Spleen (tissue), 11 donors: ENCODE measurements at regions not wholly inside any gene's neighbourhood (a gene's known extent, or its start where the extent isn't known, plus 50 kb on each side); places are given as distances from the start of the nearest gene placed in this dataset.

Source experiments
- DNase-seq: peaks from one replicate; pipeline ENCODE4 v3.0.0-alpha.2; 2020
- H3K27ac ChIP-seq, 8 donors: fragments of 200-600 bp; sonication (generic) in 7 of 8; 1 replicate in 4 of 8; 2 replicates in 4 of 8; pipeline versions ENCODE4 v1.5.0 to v1.8.0; 2016 to 2021; ENCODE audit warnings: inconsistent platforms in 4 of 8, mild to moderate bottlenecking in 4 of 8, moderate library complexity in 1 of 8
- H3K27me3 ChIP-seq, 7 donors: fragments of 200-600 bp; sonication (generic) in 6 of 7; replicated peaks in 1 of 7; 1 replicate in 4 of 7; 2 replicates in 3 of 7; pipeline versions ENCODE4 v1.5.0 to v1.8.0; 2016 to 2021; ENCODE audit warnings: inconsistent platforms in 3 of 7, mild to moderate bottlenecking in 1 of 7
- H3K36me3 ChIP-seq, 6 donors: fragments of 200-600 bp; sonication (generic) in 5 of 6; 1 replicate in 4 of 6; 2 replicates in 2 of 6; pipeline versions ENCODE4 v1.5.0 to v1.8.0; 2016 to 2021; ENCODE audit warnings: inconsistent platforms in 2 of 6
- H3K4me1 ChIP-seq, 6 donors: fragments of 200-600 bp; sonication (generic) in 5 of 6; 1 replicate in 3 of 6; 2 replicates in 3 of 6; pipeline versions ENCODE4 v1.5.0 to v1.8.0; 2016 to 2021; ENCODE audit warnings: inconsistent platforms in 3 of 6
- H3K4me3 ChIP-seq, 8 donors: fragments of 200-600 bp; sonication (generic) in 7 of 8; 1 replicate in 4 of 8; 2 replicates in 4 of 8; pipeline versions ENCODE4 v1.5.0 to v1.8.0; 2016 to 2021; ENCODE audit warnings: inconsistent platforms in 4 of 8, mild to moderate bottlenecking in 4 of 8, moderate library complexity in 2 of 8
- H3K9me3 ChIP-seq, 8 donors: fragments of 200-600 bp; sonication (generic) in 7 of 8; 1 replicate in 4 of 8; 2 replicates in 4 of 8; pipeline versions ENCODE4 v1.5.0 to v1.8.0; 2016 to 2021; ENCODE audit warnings: inconsistent platforms in 4 of 8
- POLR2A ChIP-seq, 3 donors: fragments of 450-650 bp; IDR thresholded peaks; one replicate each; pipeline ENCODE4 v1.5.1; 2017; ENCODE audit warnings: antibody characterized with exemption in 3 of 3, mild to moderate bottlenecking in 1 of 3
- POLR2AphosphoS5 ChIP-seq, 3 donors: sonication (generic); formaldehyde crosslinking; IDR thresholded peaks; one replicate each; pipeline ENCODE4 v1.5.1; 2017; ENCODE audit warnings: antibody characterized with exemption in 3 of 3
- WGBS, 5 donors: extraction: QIAGEN DNeasy Blood & Tissue Kit in 3 of 5; methylation state at CpG; one replicate each; pipeline versions ENCODE4 v1.1.5 to v1.1.7; 2013 to 2018; 5-methylcytosine and 5-hydroxymethylcytosine counted together
- intact Hi-C: fragments of 100-400 bp; cut with DNase I; formaldehyde crosslinking; loops from one replicate; pipeline ENCODE4 v1.15.0; 2023; ENCODE audit warnings: low total_unique reads
- TF ChIP-seq, protein P1 (sequence below), 11 experiments: fragments of 200-600 bp in 7 of 11; fragments of 450-650 bp in 4 of 11; sonication (generic) in 4 of 11; IDR thresholded peaks in 8 of 11; conservative IDR thresholded peaks in 3 of 11; 1 replicate in 7 of 11; 2 replicates in 4 of 11; pipeline versions ENCODE4 v1.4.0 to v1.8.0; 2016 to 2021; ENCODE audit warnings: antibody characterized with exemption in 11 of 11, inconsistent platforms in 4 of 11, mild to moderate bottlenecking in 1 of 11
- donor health status: healthy with polysubstance abuse.
- donor health status: DM: no; HTN: no; CAD: no; lungs with moderate emphysema.
- donor health status: DM: no; HTN: no; CAD: no.
- donor health status: Bipolar disorder and iron deficiency.
- donor health status: healthy.
- donor health status: DM: no; HTN: no; CAD: no.
- donor health status: DM: yes; HTN: yes; CAD: no.

DNA sequence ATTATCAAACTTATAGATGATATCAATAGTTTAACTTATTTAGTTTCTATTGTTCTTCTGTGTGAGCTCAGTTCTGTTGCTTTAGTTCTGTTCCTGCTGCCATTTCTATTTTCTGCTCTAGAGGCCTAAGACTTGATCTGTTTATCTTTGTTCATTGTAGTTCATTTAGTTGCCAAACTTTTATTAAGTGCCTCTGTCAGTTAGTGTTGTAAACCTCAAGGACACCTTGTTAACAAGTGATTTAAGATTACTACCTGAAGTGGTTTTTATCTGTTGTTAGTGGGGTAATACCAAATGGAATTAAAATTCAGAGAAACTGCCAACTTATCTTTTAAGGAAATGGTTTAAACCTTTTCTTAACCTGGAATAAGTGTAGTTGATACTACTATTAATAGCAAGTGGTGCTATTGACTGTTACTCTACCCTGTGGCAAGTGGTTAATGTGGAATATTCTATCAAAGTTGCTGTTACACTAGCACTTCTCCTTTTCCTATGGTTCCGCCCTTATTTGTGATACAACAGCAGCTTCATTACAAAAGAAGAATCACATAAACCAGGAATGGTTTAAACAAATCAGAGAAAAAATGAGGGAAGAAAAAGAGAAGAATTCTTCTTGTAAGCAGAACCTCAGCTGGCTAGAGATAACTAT is 500.6 kb upstream of the GOLIM4 start:
- Histone ChIP-seq H3K27ac (no peak overlapping the region), H3K4me3 (no peak overlapping the region), H3K9me3 (no peaks in the 10 kb centered on the region), H3K4me1 (no peaks in the 10 kb centered on the region), H3K27me3 (no peaks in the 10 kb centered on the region), H3K36me3 (no peaks in the 10 kb centered on the region)
- intact Hi-C loops = no loop called here
- WGBS, 5 donors = 29 to 56% (median 45%) methylated on average over 1 of the region's 1 CpG
- no peak for DNase-seq
- TF ChIP-seq POLR2A (IDR thresholded peaks at IDR 0.05) (no peak), POLR2AphosphoS5 (IDR thresholded peaks at IDR 0.05) (no peak)
- TF ChIP-seq, protein P1, sequence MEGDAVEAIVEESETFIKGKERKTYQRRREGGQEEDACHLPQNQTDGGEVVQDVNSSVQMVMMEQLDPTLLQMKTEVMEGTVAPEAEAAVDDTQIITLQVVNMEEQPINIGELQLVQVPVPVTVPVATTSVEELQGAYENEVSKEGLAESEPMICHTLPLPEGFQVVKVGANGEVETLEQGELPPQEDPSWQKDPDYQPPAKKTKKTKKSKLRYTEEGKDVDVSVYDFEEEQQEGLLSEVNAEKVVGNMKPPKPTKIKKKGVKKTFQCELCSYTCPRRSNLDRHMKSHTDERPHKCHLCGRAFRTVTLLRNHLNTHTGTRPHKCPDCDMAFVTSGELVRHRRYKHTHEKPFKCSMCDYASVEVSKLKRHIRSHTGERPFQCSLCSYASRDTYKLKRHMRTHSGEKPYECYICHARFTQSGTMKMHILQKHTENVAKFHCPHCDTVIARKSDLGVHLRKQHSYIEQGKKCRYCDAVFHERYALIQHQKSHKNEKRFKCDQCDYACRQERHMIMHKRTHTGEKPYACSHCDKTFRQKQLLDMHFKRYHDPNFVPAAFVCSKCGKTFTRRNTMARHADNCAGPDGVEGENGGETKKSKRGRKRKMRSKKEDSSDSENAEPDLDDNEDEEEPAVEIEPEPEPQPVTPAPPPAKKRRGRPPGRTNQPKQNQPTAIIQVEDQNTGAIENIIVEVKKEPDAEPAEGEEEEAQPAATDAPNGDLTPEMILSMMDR (IDR thresholded peaks at IDR 0.05 in 8 of 11, conservative IDR thresholded peaks at IDR 0.05 in 3 of 11) = no peak

DNA sequence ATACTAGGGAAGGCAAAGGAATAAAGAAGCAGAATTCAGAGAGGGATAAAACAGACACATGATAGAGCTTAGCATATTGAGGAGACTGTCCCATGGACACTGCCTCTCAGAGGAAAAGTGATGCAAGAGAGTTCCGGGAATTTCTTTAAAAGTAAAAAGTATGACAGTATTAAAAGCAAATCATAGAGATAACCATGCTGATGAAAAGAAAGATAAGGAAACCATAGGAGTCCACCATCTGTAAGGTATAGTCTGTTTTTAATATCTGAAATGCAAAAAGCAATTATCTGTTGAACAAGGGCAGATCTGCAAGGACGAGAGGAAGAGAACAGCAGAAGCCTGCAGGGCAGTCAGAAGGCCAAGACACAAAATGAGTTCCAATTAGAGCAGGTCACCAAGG is 495.9 kb upstream of the GOLIM4 start:
- WGBS, 5 donors = 51 to 74% (median 66%) methylated on average over 2 of the region's 2 CpGs
- no peaks in the 10 kb centered on the region for H3K4me1 ChIP-seq
- TF ChIP-seq POLR2A (IDR thresholded peaks at IDR 0.05) (no peak), POLR2AphosphoS5 (IDR thresholded peaks at IDR 0.05) (no peak)
- TF ChIP-seq, protein P1 (IDR thresholded peaks at IDR 0.05 in 8 of 11, conservative IDR thresholded peaks at IDR 0.05 in 3 of 11) = no peak
- DNase-seq = no peak
- H3K27me3 ChIP-seq = no peaks in the 10 kb centered on the region
- intact Hi-C loops = no loop called here
- H3K4me3 ChIP-seq = no peak overlapping the region
- no peak overlapping the region for H3K27ac ChIP-seq
- no peaks in the 10 kb centered on the region for H3K36me3 ChIP-seq
- no peaks in the 10 kb centered on the region for H3K9me3 ChIP-seq

DNA sequence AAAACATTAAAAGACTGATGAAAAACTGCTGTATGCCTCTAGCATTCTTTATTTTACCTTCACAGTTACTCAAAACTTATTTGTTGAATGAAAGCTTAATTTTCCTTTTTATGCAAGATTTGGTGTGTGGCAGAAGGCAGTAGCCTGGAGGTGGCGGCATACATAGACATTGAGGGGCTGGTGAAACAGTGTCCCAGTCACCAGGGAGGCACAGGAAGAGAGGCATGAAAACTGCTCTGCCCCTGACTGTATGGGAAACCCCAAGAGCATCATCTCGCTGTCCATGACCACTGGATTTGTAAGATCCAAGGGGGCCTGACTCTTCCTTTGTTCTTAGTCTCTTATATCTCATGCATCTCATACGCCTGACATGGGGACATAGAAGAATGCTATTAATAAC is 493.7 kb upstream of the GOLIM4 start:
- no peaks in the 10 kb centered on the region for H3K36me3 ChIP-seq
- intact Hi-C loops = no loop called here
- DNase-seq = no peak
- no peaks in the 10 kb centered on the region for H3K4me1 ChIP-seq
- H3K27ac ChIP-seq = no peak overlapping the region
- no peaks in the 10 kb centered on the region for H3K27me3 ChIP-seq
- H3K9me3 ChIP-seq = no peaks in the 10 kb centered on the region
- WGBS, 5 donors = 73 to 85% (median 79%) methylated on average over 3 of the region's 3 CpGs
- no peak overlapping the region for H3K4me3 ChIP-seq
- TF ChIP-seq, protein P1 (IDR thresholded peaks at IDR 0.05 in 8 of 11, conservative IDR thresholded peaks at IDR 0.05 in 3 of 11) = no peak
- TF ChIP-seq POLR2AphosphoS5 (IDR thresholded peaks at IDR 0.05) = no peak
- no peak for TF ChIP-seq POLR2A (IDR thresholded peaks at IDR 0.05)

DNA sequence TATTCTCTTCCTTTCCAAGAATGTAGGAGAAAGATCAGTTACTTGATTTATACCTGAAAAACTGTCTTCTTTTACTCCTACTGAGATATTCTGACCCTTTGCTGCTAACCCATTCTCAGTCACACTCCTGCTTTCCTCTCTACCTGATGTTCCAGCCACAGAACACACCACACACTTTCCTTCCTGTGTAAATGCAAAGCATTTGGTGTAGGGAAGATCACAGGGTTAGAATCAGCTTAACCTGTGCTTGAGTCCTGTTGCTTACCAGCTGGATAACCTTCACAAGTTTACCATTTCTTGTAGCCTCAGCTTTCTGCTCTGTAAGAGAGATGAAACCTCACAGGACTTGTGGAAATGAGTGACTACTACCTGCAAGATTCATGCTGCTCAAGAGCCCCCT is 489.8 kb upstream of the GOLIM4 start:
- intact Hi-C loops = no loop called here
- Histone ChIP-seq H3K27ac (no peak overlapping the region), H3K4me1 (no peaks in the 10 kb centered on the region), H3K36me3 (no peaks in the 10 kb centered on the region), H3K27me3 (no peaks in the 10 kb centered on the region), H3K4me3 (no peak overlapping the region), H3K9me3 (no peaks in the 10 kb centered on the region)
- DNase-seq = no peak
- TF ChIP-seq POLR2AphosphoS5 (IDR thresholded peaks at IDR 0.05) = no peak
- TF ChIP-seq, protein P1 (IDR thresholded peaks at IDR 0.05 in 8 of 11, conservative IDR thresholded peaks at IDR 0.05 in 3 of 11) = no peak
- no peak for TF ChIP-seq POLR2A (IDR thresholded peaks at IDR 0.05)
